Progenitor cell of endocrine pancreas (in vitro differentiated cells): ENCODE measurements at regions not wholly inside any gene's neighbourhood (a gene's known extent, or its start where the extent isn't known, plus 50 kb on each side); places are given as distances from the start of the nearest gene placed in this dataset.

ENCODE experiments used
- DNase-seq: peaks from one replicate; pipeline ENCODE4 v3.0.0; 2021; ENCODE audit warnings: low spot score; ENCODE audit not compliant: unreplicated experiment
- H3K27ac Mint-ChIP-seq: 2 replicates; pipeline ENCODE4 v1.8.0; 2021; ENCODE audit warnings: mild to moderate bottlenecking, moderate library complexity, mixed read lengths
- H3K27me3 Mint-ChIP-seq: 2 replicates; pipeline ENCODE4 v1.8.0; 2021; ENCODE audit warnings: mixed read lengths
- H3K36me3 Mint-ChIP-seq: 2 replicates; pipeline ENCODE4 v1.8.0; 2022; ENCODE audit warnings: mixed read lengths; ENCODE audit not compliant: insufficient read depth
- H3K4me1 Mint-ChIP-seq: 2 replicates; pipeline ENCODE4 v1.8.0; 2021; ENCODE audit warnings: low read depth, mixed read lengths
- H3K4me3 Mint-ChIP-seq: 2 replicates; pipeline ENCODE4 v1.8.0; 2021; ENCODE audit warnings: low read depth, mild to moderate bottlenecking, moderate library complexity, mixed read lengths
- H3K9me3 Mint-ChIP-seq: 2 replicates; pipeline ENCODE4 v1.8.0; 2021; ENCODE audit warnings: low read depth, mixed read lengths
- CTCF ChIP-seq: fragments of 200-600 bp; sonication (generic); IDR thresholded peaks from one replicate; pipeline ENCODE4 v1.5.0; 2021; ENCODE audit warnings: antibody characterized with exemption, mild to moderate bottlenecking; ENCODE audit not compliant: unreplicated experiment

GRCh38 chr3:152192936-152193672, 75.6 kb upstream of the MBNL1 start:
- DNase-seq, result no peak
- Mint-ChIP-seq H3K4me1 (peaks cover 10% of the 10 kb centered on the region), H3K27ac (no peak overlapping the region), H3K9me3 (no peaks in the 10 kb centered on the region), H3K4me3 (no peak overlapping the region), H3K27me3 (no peaks in the 10 kb centered on the region), H3K36me3 (no peaks in the 10 kb centered on the region)
- TF ChIP-seq CTCF, result no peak

- Mint-ChIP-seq H3K4me1 (peaks cover 12% of the 10 kb centered on the region), H3K4me3 (no peak overlapping the region), H3K36me3 (no peaks in the 10 kb centered on the region), H3K27me3 (no peaks in the 10 kb centered on the region), H3K9me3 (no peaks in the 10 kb centered on the region), H3K27ac (no peak overlapping the region)
- TF ChIP-seq CTCF, result no peak
- no peak for DNase-seq
These were observed 75.0 kb upstream of the MBNL1 start for GRCh38 chr3:152193673-152194267.

- no peak for DNase-seq
- Mint-ChIP-seq H3K4me3 (no peak overlapping the region), H3K4me1 (peaks cover 18% of the 10 kb centered on the region), H3K27ac (no peak overlapping the region), H3K36me3 (no peaks in the 10 kb centered on the region), H3K27me3 (no peaks in the 10 kb centered on the region), H3K9me3 (no peaks in the 10 kb centered on the region)
- TF ChIP-seq CTCF, result no peak
These were observed 73.5 kb upstream of the MBNL1 start for GRCh38 chr3:152195206-152195605.

GRCh38 chr3:152196782-152197181, 71.9 kb upstream of the MBNL1 start:
- peaks cover 17% of the 10 kb centered on the region for H3K4me1 Mint-ChIP-seq
- H3K27me3 Mint-ChIP-seq, result no peaks in the 10 kb centered on the region
- no peak overlapping the region for H3K4me3 Mint-ChIP-seq
- no peak for DNase-seq
- no peaks in the 10 kb centered on the region for H3K36me3 Mint-ChIP-seq
- TF ChIP-seq CTCF, result no peak
- H3K27ac Mint-ChIP-seq, result no peak overlapping the region
- H3K9me3 Mint-ChIP-seq, result no peaks in the 10 kb centered on the region

- no peak overlapping the region for H3K4me3 Mint-ChIP-seq
- H3K4me1 Mint-ChIP-seq, result peaks cover 17% of the 10 kb centered on the region
- no peak for TF ChIP-seq CTCF
- no peaks in the 10 kb centered on the region for H3K27me3 Mint-ChIP-seq
- H3K9me3 Mint-ChIP-seq, result no peaks in the 10 kb centered on the region
- H3K36me3 Mint-ChIP-seq, result no peaks in the 10 kb centered on the region
- no peak overlapping the region for H3K27ac Mint-ChIP-seq
- no peak for DNase-seq
These were observed 71.3 kb upstream of the MBNL1 start for GRCh38 chr3:152197451-152197850.
